Left lobe of liver (tissue), 2 donors: ENCODE measurements at regions not wholly inside any gene's neighbourhood (a gene's known extent, or its start where the extent isn't known, plus 50 kb on each side); places are given as distances from the start of the nearest gene placed in this dataset.
A peak's percentile ranks its signal among the peaks of the same experiment; 100 is the strongest.
"Not testable (repeated sequence)": the region's sequence is repeated elsewhere in the genome, so short reads cannot be mapped to it uniquely, and the experiment has no call there.

Experiments
- ATAC-seq: fragments of 200-7000 bp; cut with Tn5 transposase; one replicate; pipeline ENCODE4 v1.9.1; 2020; ENCODE audit warnings: mild to moderate bottlenecking, moderate library complexity
- DNase-seq: peaks from one replicate; pipeline ENCODE4 v3.0.0-alpha.2; 2020; ENCODE audit warnings: low spot score
- donor health status: DM: no; HTN: no; CAD: no; lungs with moderate emphysema.
- donor health status: DM: no; HTN: yes; CAD: no.

- ATAC-seq (no peak), DNase-seq (no peak)
These were observed 627.2 kb downstream of the ISL1 start for GRCh38 chr5:52010454-52010853.

GRCh38 chr5:52013523-52013922, 630.3 kb downstream of the ISL1 start:
- DNase-seq (no peak), ATAC-seq (no peak)

GRCh38 chr5:52015760-52016159, 632.5 kb downstream of the ISL1 start:
- ATAC-seq (peak; percentile 69), DNase-seq (no peak)

GRCh38 chr5:52017567-52017966, 634.3 kb downstream of the ISL1 start:
- DNase-seq = no peak
- peak; percentile 77 for ATAC-seq

GRCh38 chr5:52024359-52024758, 641.1 kb downstream of the ISL1 start:
- DNase-seq (peak; percentile 51), ATAC-seq (peak; percentile 86)

- not testable (repeated sequence) for ATAC-seq
These were observed 646.6 kb downstream of the ISL1 start for GRCh38 chr5:52029836-52030235.

GRCh38 chr5:52041842-52042241, 658.6 kb downstream of the ISL1 start:
- ATAC-seq (no peak), DNase-seq (no peak)

More at GRCh38 chr5:52029836-52030235, 646.6 kb downstream of the ISL1 start:
- not testable (repeated sequence) for DNase-seq

GRCh38 chr5:52043137-52043536, 659.9 kb downstream of the ISL1 start:
- DNase-seq = no peak

GRCh38 chr5:52043543-52043942, 660.3 kb downstream of the ISL1 start:
- no peak for ATAC-seq
- DNase-seq = no peak

More at GRCh38 chr5:52043137-52043536, 659.9 kb downstream of the ISL1 start:
- ATAC-seq = peak; percentile 61

- DNase-seq = no peak
- no peak for ATAC-seq
These were observed 668.5 kb downstream of the ISL1 start for GRCh38 chr5:52051759-52052158.

GRCh38 chr5:52063186-52063585, 679.9 kb downstream of the ISL1 start:
- DNase-seq (no peak), ATAC-seq (no peak)

- DNase-seq (no peak), ATAC-seq (no peak)
These were observed 681.9 kb downstream of the ISL1 start for GRCh38 chr5:52065182-52065581.

GRCh38 chr5:52069997-52070396, 686.7 kb downstream of the ISL1 start:
- DNase-seq (no peak), ATAC-seq (no peak)

GRCh38 chr5:52073993-52074689, 690.9 kb downstream of the ISL1 start:
- no peak for DNase-seq
- ATAC-seq = no peak

GRCh38 chr5:52077941-52078815, 694.9 kb downstream of the ISL1 start:
- ATAC-seq = no peak
- DNase-seq = no peak

GRCh38 chr5:52102311-52102710, 685.4 kb upstream of the ITGA1 start:
- not testable (repeated sequence) for DNase-seq, ATAC-seq

- ATAC-seq (no peak), DNase-seq (no peak)
These were observed 680.4 kb upstream of the ITGA1 start for GRCh38 chr5:52107210-52107905.

- DNase-seq = no peak
- no peak for ATAC-seq
These were observed 667.9 kb upstream of the ITGA1 start for GRCh38 chr5:52119768-52120167.

- ATAC-seq (no peak), DNase-seq (no peak)
These were observed 655.7 kb upstream of the ITGA1 start for GRCh38 chr5:52132053-52132452.

- ATAC-seq (no peak), DNase-seq (no peak)
These were observed 653.6 kb upstream of the ITGA1 start for GRCh38 chr5:52134013-52134650.
